ENCODE measurements at regions not wholly inside any gene's neighbourhood (a gene's known extent, or its start where the extent isn't known, plus 50 kb on each side); places are given as distances from the start of the nearest gene placed in this dataset.
A peak's percentile ranks its signal among the peaks of the same experiment; 100 is the strongest.

- Mint-ChIP-seq H3K27me3 (no peaks in the 10 kb centered on the region), H3K27ac (no peak overlapping the region), H3K9me3 (peaks cover 11% of the 10 kb centered on the region), H3K4me1 (peaks cover 26% of the 10 kb centered on the region), H3K36me3 (ENCODE audit: low read depth) (peaks cover 3% of the 10 kb centered on the region), H3K4me3 (no peak overlapping the region)
- ChIA-PET CTCF (interaction anchor here (0.8 to 1.6 kb wide), 7 partner anchors 9 to 42 kb away, joined by 3 to 9 read pairs (median 4); no protein-coding TSS in a partner anchor), POLR2A (interaction anchor here (0.6 kb wide), 1 partner anchor 168 kb away, joined by 3 read pairs; the partner anchor contains the start of gene IRF2)
- DNase-seq = no peak
These were observed 88.8 kb upstream of the ENPP6 start for GRCh38 chr4:184306470-184306869.

GRCh38 chr4:184300816-184301215 is 83.1 kb upstream of the ENPP6 start:
- no peaks in the 10 kb centered on the region for H3K4me1 Mint-ChIP-seq
- POLR2A ChIA-PET = no interaction called here
- CTCF ChIA-PET = interaction anchor here (0.7 kb wide), 1 partner anchor 118 kb away, joined by 5 read pairs; no protein-coding TSS in a partner anchor

GRCh38 chr4:184298254-184298653 is 80.6 kb upstream of the ENPP6 start:
- Mint-ChIP-seq H3K4me3 (no peak overlapping the region), H3K27me3 (no peaks in the 10 kb centered on the region), H3K27ac (no peak overlapping the region), H3K4me1 (no peaks in the 10 kb centered on the region), H3K36me3 (ENCODE audit: low read depth) (no peaks in the 10 kb centered on the region), H3K9me3 (peaks cover 5% of the 10 kb centered on the region)
- CTCF ChIA-PET = interaction anchor here (0.6 to 2.9 kb wide), 7 partner anchors 9 to 1861 kb away, joined by 3 to 10 read pairs (median 6); no protein-coding TSS in a partner anchor
- POLR2A ChIA-PET = no interaction called here
- no peak for DNase-seq

More at GRCh38 chr4:184300816-184301215, 83.1 kb upstream of the ENPP6 start:
- DNase-seq = no peak
- Mint-ChIP-seq H3K9me3 (peaks cover 11% of the 10 kb centered on the region), H3K36me3 (ENCODE audit: low read depth) (peaks cover 3% of the 10 kb centered on the region), H3K4me3 (no peak overlapping the region), H3K27ac (no peak overlapping the region), H3K27me3 (no peaks in the 10 kb centered on the region)

GRCh38 chr4:184295206-184295605 is 77.5 kb upstream of the ENPP6 start:
- no peaks in the 10 kb centered on the region for H3K36me3 Mint-ChIP-seq (ENCODE audit: low read depth)

GRCh38 chr4:184294606-184295133 is 77.0 kb upstream of the ENPP6 start:
- H3K4me3 Mint-ChIP-seq = no peak overlapping the region
- no peak overlapping the region for H3K27ac Mint-ChIP-seq
- CTCF ChIA-PET = no interaction called here
- H3K4me1 Mint-ChIP-seq = peaks cover 2% of the 10 kb centered on the region
- no peaks in the 10 kb centered on the region for H3K36me3 Mint-ChIP-seq (ENCODE audit: low read depth)
- no peaks in the 10 kb centered on the region for H3K27me3 Mint-ChIP-seq
- DNase-seq = no peak
- H3K9me3 Mint-ChIP-seq = no peaks in the 10 kb centered on the region
- POLR2A ChIA-PET = no interaction called here

More at GRCh38 chr4:184295206-184295605, 77.5 kb upstream of the ENPP6 start:
- CTCF ChIA-PET = interaction anchor here (1.1 kb wide), 2 partner anchors 16 to 31 kb away, joined by 3 to 4 read pairs; no protein-coding TSS in a partner anchor
- Mint-ChIP-seq H3K9me3 (no peaks in the 10 kb centered on the region), H3K27me3 (no peaks in the 10 kb centered on the region), H3K4me3 (no peak overlapping the region), H3K27ac (no peak overlapping the region), H3K4me1 (no peaks in the 10 kb centered on the region)
- no peak for DNase-seq
- POLR2A ChIA-PET = no interaction called here

- H3K9me3 Mint-ChIP-seq = no peaks in the 10 kb centered on the region
- POLR2A ChIA-PET = no interaction called here
- H3K27me3 Mint-ChIP-seq = no peaks in the 10 kb centered on the region
- H3K36me3 Mint-ChIP-seq (ENCODE audit: low read depth) = no peaks in the 10 kb centered on the region
- no peak for DNase-seq
- H3K4me3 Mint-ChIP-seq = no peak overlapping the region
- peaks cover 13% of the 10 kb centered on the region for H3K4me1 Mint-ChIP-seq
- CTCF ChIA-PET = interaction anchor here (1.1 to 1.7 kb wide), 2 partner anchors 28 to 30 kb away, joined by 4 to 5 read pairs; no protein-coding TSS in a partner anchor
- no peak overlapping the region for H3K27ac Mint-ChIP-seq
These were observed 75.9 kb upstream of the ENPP6 start for GRCh38 chr4:184293552-184293951.

GRCh38 chr4:184292877-184293276 is 75.2 kb upstream of the ENPP6 start:
- ChIA-PET POLR2A (interaction anchor here (0.6 kb wide), 1 partner anchor 375 kb away, joined by 3 read pairs; no protein-coding TSS in a partner anchor), CTCF (interaction anchor here (0.6 to 1.7 kb wide), 7 partner anchors 10 to 1001 kb away, joined by 3 to 5 read pairs (median 4); no protein-coding TSS in a partner anchor)
- H3K36me3 Mint-ChIP-seq (ENCODE audit: low read depth) = no peaks in the 10 kb centered on the region
- H3K4me1 Mint-ChIP-seq = peaks cover 19% of the 10 kb centered on the region
- H3K27me3 Mint-ChIP-seq = no peaks in the 10 kb centered on the region
- H3K9me3 Mint-ChIP-seq = no peaks in the 10 kb centered on the region
- no peak for DNase-seq
- H3K27ac Mint-ChIP-seq = no peak overlapping the region
- no peak overlapping the region for H3K4me3 Mint-ChIP-seq

- Mint-ChIP-seq H3K4me1 (peaks cover 23% of the 10 kb centered on the region), H3K4me3 (no peak overlapping the region), H3K9me3 (no peaks in the 10 kb centered on the region), H3K27me3 (no peaks in the 10 kb centered on the region), H3K36me3 (ENCODE audit: low read depth) (no peaks in the 10 kb centered on the region), H3K27ac (no peak overlapping the region)
- DNase-seq = no peak
- POLR2A ChIA-PET = interaction anchor here (0.6 kb wide), 1 partner anchor 376 kb away, joined by 3 read pairs; no protein-coding TSS in a partner anchor
- CTCF ChIA-PET = interaction anchor here (0.6 to 1.7 kb wide), 8 partner anchors 9 to 1002 kb away, joined by 3 to 5 read pairs (median 4); no protein-coding TSS in a partner anchor
These were observed 74.8 kb upstream of the ENPP6 start for GRCh38 chr4:184292465-184292867.

- no peak for DNase-seq
- Mint-ChIP-seq H3K9me3 (no peaks in the 10 kb centered on the region), H3K4me3 (no peak overlapping the region), H3K27me3 (no peaks in the 10 kb centered on the region), H3K36me3 (ENCODE audit: low read depth) (no peaks in the 10 kb centered on the region), H3K27ac (peak overlapping the region; percentile 42), H3K4me1 (peaks cover 28% of the 10 kb centered on the region)
- POLR2A ChIA-PET = no interaction called here
- CTCF ChIA-PET = interaction anchor here (1.7 kb wide), 1 partner anchor 17 kb away, joined by 5 read pairs; no protein-coding TSS in a partner anchor
These were observed 71.5 kb upstream of the ENPP6 start for GRCh38 chr4:184289179-184289535.

GRCh38 chr4:184288451-184289178 is 70.9 kb upstream of the ENPP6 start:
- H3K27me3 Mint-ChIP-seq = no peaks in the 10 kb centered on the region
- ChIA-PET CTCF (interaction anchor here (0.9 to 2.1 kb wide), 5 partner anchors 8 to 24 kb away, joined by 3 to 10 read pairs (median 5); no protein-coding TSS in a partner anchor), POLR2A (interaction anchor here (0.6 kb wide), 2 partner anchors 186 to 445 kb away, joined by 3 read pairs; partner anchors contain the start of gene IRF2)
- H3K27ac Mint-ChIP-seq = peak overlapping the region; percentile 79
- H3K36me3 Mint-ChIP-seq (ENCODE audit: low read depth) = no peaks in the 10 kb centered on the region
- H3K9me3 Mint-ChIP-seq = no peaks in the 10 kb centered on the region
- H3K4me1 Mint-ChIP-seq = peaks cover 30% of the 10 kb centered on the region
- H3K4me3 Mint-ChIP-seq = peak overlapping the region; percentile 23
- DNase-seq = no peak

- Mint-ChIP-seq H3K4me1 (peaks cover 38% of the 10 kb centered on the region), H3K9me3 (no peaks in the 10 kb centered on the region), H3K27ac (peak overlapping the region; percentile 79), H3K4me3 (no peak overlapping the region), H3K27me3 (no peaks in the 10 kb centered on the region), H3K36me3 (ENCODE audit: low read depth) (no peaks in the 10 kb centered on the region)
- ChIA-PET POLR2A (interaction anchor here (0.6 kb wide), 1 partner anchor 445 kb away, joined by 3 read pairs; no protein-coding TSS in a partner anchor), CTCF (interaction anchor here (0.9 to 2.1 kb wide), 5 partner anchors 9 to 24 kb away, joined by 3 to 10 read pairs (median 5); no protein-coding TSS in a partner anchor)
- no peak for DNase-seq
These were observed 70.1 kb upstream of the ENPP6 start for GRCh38 chr4:184287697-184288255.

- POLR2A ChIA-PET = no interaction called here
- CTCF ChIA-PET = no interaction called here
- no peaks in the 10 kb centered on the region for H3K36me3 Mint-ChIP-seq (ENCODE audit: low read depth)
These were observed 68.7 kb upstream of the ENPP6 start for GRCh38 chr4:184286358-184286757.

More at GRCh38 chr4:184286358-184286757, 68.7 kb upstream of the ENPP6 start:
- H3K9me3 Mint-ChIP-seq = no peaks in the 10 kb centered on the region
- no peak overlapping the region for H3K27ac Mint-ChIP-seq
- H3K4me3 Mint-ChIP-seq = no peak overlapping the region
- no peaks in the 10 kb centered on the region for H3K27me3 Mint-ChIP-seq
- no peak for DNase-seq
- H3K4me1 Mint-ChIP-seq = peaks cover 52% of the 10 kb centered on the region

Measured in activated CD4-positive, alpha-beta T cell treated with anti-CD3 and anti-CD28 coated beads, Interleukin-2, amount 10 ng/mL, durations not matched to agents 7 days and 5 days (primary cell).